ENCODE measurements at regions not wholly inside any gene's neighbourhood (a gene's known extent, or its start where the extent isn't known, plus 50 kb on each side); places are given as distances from the start of the nearest gene placed in this dataset.

DNA sequence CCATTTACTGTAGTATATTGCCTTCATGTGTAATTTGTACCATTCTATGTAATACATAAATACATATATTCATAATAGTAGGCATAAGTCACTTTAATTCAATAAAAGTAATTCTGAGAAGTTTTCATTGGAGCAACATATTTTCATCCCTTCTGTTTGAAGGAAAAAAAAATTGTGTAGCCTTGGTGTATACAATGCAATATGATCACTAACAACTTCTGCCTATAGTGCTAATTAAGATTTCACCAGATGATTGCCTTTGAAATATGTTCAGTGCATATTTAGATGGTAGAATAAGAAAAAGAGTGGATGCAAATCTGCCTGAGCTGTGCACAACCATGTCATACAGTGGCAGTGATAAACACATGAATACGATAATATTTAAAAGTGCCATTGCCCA is 996.8 kb downstream of the EFNA5 start:
- H3K36me3 ChIP-seq = no peaks in the 10 kb centered on the region
- H3K4me1 ChIP-seq = no peaks in the 10 kb centered on the region
- H3K27ac ChIP-seq = no peak overlapping the region
- no peak overlapping the region for H3K4me3 ChIP-seq
- intact Hi-C loops (cut with DNase I) = no loop called here
- TF ChIP-seq, protein P1, sequence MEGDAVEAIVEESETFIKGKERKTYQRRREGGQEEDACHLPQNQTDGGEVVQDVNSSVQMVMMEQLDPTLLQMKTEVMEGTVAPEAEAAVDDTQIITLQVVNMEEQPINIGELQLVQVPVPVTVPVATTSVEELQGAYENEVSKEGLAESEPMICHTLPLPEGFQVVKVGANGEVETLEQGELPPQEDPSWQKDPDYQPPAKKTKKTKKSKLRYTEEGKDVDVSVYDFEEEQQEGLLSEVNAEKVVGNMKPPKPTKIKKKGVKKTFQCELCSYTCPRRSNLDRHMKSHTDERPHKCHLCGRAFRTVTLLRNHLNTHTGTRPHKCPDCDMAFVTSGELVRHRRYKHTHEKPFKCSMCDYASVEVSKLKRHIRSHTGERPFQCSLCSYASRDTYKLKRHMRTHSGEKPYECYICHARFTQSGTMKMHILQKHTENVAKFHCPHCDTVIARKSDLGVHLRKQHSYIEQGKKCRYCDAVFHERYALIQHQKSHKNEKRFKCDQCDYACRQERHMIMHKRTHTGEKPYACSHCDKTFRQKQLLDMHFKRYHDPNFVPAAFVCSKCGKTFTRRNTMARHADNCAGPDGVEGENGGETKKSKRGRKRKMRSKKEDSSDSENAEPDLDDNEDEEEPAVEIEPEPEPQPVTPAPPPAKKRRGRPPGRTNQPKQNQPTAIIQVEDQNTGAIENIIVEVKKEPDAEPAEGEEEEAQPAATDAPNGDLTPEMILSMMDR (IDR thresholded peaks at IDR 0.05) = no peak
- no peak for DNase-seq (ENCODE audit: low spot score in 2 of 2)
- H3K27me3 ChIP-seq = no peaks in the 10 kb centered on the region
- no peaks in the 10 kb centered on the region for H3K9me3 ChIP-seq

DNA sequence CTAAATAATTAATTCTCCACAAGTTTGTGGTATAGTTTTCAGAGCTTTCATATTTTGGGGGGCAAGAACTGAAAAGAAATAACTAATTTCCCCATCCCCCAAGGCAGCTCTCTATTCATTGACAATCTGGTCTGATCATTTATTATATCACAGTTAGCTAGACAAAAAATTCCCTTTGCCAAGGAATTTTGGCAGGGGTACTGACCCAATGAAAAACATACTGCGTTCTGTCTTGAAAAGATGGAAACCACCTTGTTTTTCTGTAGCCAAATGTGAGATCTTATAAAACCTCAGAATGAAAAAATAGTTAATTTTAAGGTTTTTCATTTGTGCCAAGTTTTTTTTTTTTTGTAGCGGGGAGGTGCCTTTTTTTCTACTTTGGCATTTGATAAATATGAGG is 1008.9 kb downstream of the EFNA5 start:
- Histone ChIP-seq H3K27ac (no peak overlapping the region), H3K36me3 (no peaks in the 10 kb centered on the region), H3K4me3 (no peak overlapping the region), H3K4me1 (peaks cover 0 to 2% of the 10 kb centered on the region in 2 donors), H3K27me3 (no peaks in the 10 kb centered on the region), H3K9me3 (no peaks in the 10 kb centered on the region)
- DNase-seq (ENCODE audit: low spot score in 2 of 2) = no peak
- TF ChIP-seq, protein P1 (IDR thresholded peaks at IDR 0.05) = no peak
- intact Hi-C loops (cut with DNase I) = no loop called here

DNA sequence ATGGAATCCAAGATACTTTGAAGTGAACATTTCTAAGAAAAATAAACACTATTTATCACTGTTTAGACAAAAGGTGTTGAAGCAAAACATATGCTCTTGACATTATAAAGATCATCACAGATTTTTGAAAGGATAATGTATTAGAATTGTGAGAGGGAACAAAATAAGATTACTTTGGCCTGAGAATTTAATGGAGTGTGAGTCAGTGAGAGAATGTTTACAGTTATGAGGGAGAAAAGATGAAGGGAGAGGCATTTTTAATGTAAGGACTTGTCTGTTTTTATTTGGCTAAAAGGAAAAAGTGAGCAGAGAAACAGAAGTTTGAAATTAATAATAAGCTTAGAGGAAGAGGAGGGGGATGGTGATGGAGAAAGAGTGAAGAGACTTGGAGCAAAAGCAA is 1010.1 kb downstream of the EFNA5 start:
- TF ChIP-seq, protein P1 (IDR thresholded peaks at IDR 0.05) = no peak
- Histone ChIP-seq H3K36me3 (no peaks in the 10 kb centered on the region), H3K4me1 (peaks cover 0 to 2% of the 10 kb centered on the region in 2 donors), H3K27me3 (no peaks in the 10 kb centered on the region), H3K9me3 (no peaks in the 10 kb centered on the region), H3K4me3 (no peak overlapping the region), H3K27ac (no peak overlapping the region)
- intact Hi-C loops (cut with DNase I) = no loop called here
- no peak for DNase-seq (ENCODE audit: low spot score in 2 of 2)

DNA sequence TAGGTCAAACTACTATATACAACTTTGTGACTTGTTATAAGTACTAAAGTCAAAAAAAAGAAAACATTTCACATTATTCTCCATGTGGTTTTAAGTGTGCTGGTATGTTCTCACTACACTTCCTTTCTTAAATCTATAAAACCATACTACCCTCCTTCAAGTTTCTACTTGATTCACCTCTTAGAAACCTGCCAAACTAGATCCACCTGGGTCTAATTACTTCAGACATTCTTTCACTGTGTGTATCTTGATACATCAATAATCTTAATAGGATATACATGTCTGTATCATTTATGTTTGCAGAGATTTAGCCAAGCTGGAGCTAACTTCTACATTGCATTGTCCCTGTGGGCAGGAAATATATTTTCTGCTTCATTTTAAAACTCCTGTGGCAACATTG is 1012.6 kb downstream of the EFNA5 start:
- no peak for DNase-seq (ENCODE audit: low spot score in 2 of 2)
- Histone ChIP-seq H3K27ac (no peak overlapping the region), H3K9me3 (no peaks in the 10 kb centered on the region), H3K36me3 (no peaks in the 10 kb centered on the region), H3K4me1 (peaks cover 0 to 2% of the 10 kb centered on the region in 2 donors), H3K27me3 (no peaks in the 10 kb centered on the region), H3K4me3 (no peak overlapping the region)
- TF ChIP-seq, protein P1 (IDR thresholded peaks at IDR 0.05) = no peak
- intact Hi-C loops (cut with DNase I) = no loop called here

DNA sequence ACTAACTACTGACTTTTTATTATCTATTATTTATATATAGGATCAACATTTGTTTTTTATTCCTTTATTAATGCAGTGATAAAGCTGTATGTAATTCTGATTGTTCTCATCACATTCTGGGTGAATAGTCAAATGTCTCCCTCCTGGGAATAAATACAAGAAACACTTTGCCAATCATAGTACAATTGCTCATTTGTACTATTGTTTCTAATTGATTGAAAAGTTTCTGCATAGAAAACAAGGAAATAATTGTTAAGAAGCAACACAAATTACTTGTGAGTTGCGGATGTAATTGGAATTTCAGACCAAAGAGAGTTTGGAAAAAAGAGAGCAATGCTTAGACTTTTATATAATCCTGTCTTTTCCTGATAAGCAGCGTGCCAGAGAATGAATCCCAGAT is 1013.9 kb downstream of the EFNA5 start:
- DNase-seq (ENCODE audit: low spot score in 2 of 2) = no peak
- Histone ChIP-seq H3K9me3 (no peaks in the 10 kb centered on the region), H3K27me3 (no peaks in the 10 kb centered on the region), H3K4me3 (no peak overlapping the region), H3K4me1 (peaks cover 0 to 1% of the 10 kb centered on the region in 2 donors), H3K36me3 (no peaks in the 10 kb centered on the region), H3K27ac (no peak overlapping the region)
- intact Hi-C loops (cut with DNase I) = no loop called here
- TF ChIP-seq, protein P1 (IDR thresholded peaks at IDR 0.05) = no peak

DNA sequence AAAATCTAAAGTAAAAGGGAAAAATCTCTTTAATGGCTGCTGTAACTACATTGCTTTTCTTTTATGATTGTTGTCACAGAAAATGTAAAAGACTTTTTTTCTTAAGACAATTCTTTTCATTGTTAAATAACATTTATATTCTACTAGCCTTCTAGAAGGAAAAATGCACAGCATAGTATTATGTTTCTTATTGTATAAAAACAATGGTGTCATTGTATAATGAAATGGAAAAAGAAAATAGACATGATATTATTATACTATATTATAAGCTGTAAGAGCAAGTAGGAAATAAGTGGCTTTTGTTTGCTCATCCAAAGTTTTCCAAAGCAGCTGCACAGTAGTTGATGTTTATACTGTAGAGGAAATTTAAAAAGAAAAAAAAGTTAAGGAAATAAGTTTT is 1021.7 kb downstream of the EFNA5 start:
- TF ChIP-seq, protein P1 (IDR thresholded peaks at IDR 0.05) = no peak
- DNase-seq (ENCODE audit: low spot score in 2 of 2) = no peak
- H3K9me3 ChIP-seq = no peaks in the 10 kb centered on the region
- no peak overlapping the region for H3K27ac ChIP-seq
- intact Hi-C loops (cut with DNase I) = no loop called here
- H3K27me3 ChIP-seq = no peaks in the 10 kb centered on the region
- H3K36me3 ChIP-seq = no peaks in the 10 kb centered on the region
- no peaks in the 10 kb centered on the region for H3K4me1 ChIP-seq
- no peak overlapping the region for H3K4me3 ChIP-seq

Data from ascending aorta (tissue), 2 donors.